Endothelial cell of umbilical vein (primary cell): ENCODE measurements at regions not wholly inside any gene's neighbourhood (a gene's known extent, or its start where the extent isn't known, plus 50 kb on each side); places are given as distances from the start of the nearest gene placed in this dataset. TPM values are rescaled to one million over a fixed set of nuclear protein-coding genes. Genes with fewer than 3 reads are reported as not detected.

ENCODE experiments used
- small RNA-seq: library from RNA; depleted of rRNA; stranded (forward); fragments of <200 nt; gene quantifications from one replicate; pipeline ENCODE3, GENCODE V24; 2012; ENCODE audit warnings: low replicate concordance, low read depth; ENCODE audit not compliant: insufficient read depth, insufficient read length

Small RNA genes in the stretch of these regions (small RNA-seq; reads per million reads assigned to genes)
- gene RF00561 = not detected
